Uterus (tissue), 2 donors: ENCODE measurements at regions not wholly inside any gene's neighbourhood (a gene's known extent, or its start where the extent isn't known, plus 50 kb on each side); places are given as distances from the start of the nearest gene placed in this dataset.

Source experiments
- POLR2A ChIP-seq, 2 donors: fragments of 450-650 bp; IDR thresholded peaks; one replicate each; pipeline ENCODE4 v1.6.1; 2016; ENCODE audit warnings: antibody characterized with exemption in 2 of 2, mild to moderate bottlenecking in 1 of 2, moderate library complexity in 1 of 2
- TF ChIP-seq, protein P1 (sequence below), 4 experiments: fragments of 200-600 bp in 2 of 4; fragments of 450-650 bp in 2 of 4; sonication (generic) in 2 of 4; IDR thresholded peaks; one replicate each; pipeline ENCODE4 v1.5.1; 2016 to 2019; ENCODE audit warnings: antibody characterized with exemption in 4 of 4, mild to moderate bottlenecking in 2 of 4, moderate library complexity in 1 of 4

DNA sequence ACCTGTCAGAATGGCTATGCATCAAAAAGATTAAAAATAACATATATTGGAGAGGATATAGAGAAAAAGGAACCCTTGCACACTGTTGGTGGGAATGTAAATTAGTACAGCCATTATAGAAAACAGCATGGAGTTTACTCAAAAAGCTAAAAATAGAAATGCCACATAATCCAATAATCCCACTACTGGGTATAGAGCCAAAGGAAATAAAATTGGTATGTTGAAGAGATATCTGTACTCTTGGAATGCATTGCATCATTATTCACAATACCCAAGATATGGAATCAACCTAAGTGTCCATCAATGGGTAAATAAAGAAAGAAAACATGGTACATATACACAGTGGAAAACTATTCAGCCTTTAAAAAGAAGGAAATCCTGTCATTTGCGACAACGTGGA lies 77.2 kb downstream of the C1D start:
- TF ChIP-seq, protein P1, sequence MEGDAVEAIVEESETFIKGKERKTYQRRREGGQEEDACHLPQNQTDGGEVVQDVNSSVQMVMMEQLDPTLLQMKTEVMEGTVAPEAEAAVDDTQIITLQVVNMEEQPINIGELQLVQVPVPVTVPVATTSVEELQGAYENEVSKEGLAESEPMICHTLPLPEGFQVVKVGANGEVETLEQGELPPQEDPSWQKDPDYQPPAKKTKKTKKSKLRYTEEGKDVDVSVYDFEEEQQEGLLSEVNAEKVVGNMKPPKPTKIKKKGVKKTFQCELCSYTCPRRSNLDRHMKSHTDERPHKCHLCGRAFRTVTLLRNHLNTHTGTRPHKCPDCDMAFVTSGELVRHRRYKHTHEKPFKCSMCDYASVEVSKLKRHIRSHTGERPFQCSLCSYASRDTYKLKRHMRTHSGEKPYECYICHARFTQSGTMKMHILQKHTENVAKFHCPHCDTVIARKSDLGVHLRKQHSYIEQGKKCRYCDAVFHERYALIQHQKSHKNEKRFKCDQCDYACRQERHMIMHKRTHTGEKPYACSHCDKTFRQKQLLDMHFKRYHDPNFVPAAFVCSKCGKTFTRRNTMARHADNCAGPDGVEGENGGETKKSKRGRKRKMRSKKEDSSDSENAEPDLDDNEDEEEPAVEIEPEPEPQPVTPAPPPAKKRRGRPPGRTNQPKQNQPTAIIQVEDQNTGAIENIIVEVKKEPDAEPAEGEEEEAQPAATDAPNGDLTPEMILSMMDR (IDR thresholded peaks at IDR 0.05): no peak
- TF ChIP-seq POLR2A (IDR thresholded peaks at IDR 0.05): no peak
